ENCODE measurements at regions not wholly inside any gene's neighbourhood (a gene's known extent, or its start where the extent isn't known, plus 50 kb on each side); places are given as distances from the start of the nearest gene placed in this dataset.

DNA sequence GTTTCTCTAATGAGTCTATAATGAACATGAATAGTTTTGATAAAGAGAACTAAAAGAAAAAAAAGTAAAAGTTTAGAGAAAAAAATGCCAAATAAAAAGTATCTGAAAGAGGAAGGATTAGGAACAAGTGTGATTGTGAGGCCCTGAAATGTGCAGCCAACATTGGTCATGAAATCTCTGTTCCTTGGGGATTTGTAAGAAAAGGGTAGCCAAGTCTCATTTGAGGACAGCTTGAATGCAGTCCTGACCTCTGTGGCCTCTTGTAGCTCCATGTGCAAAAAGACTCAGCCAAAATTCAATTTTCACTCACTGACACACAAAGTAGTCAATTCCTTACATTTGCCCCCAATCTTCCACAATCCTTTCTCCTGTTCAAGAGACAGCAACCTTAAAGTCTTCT, 167.9 kb downstream of the KLF12 start:
- Histone ChIP-seq H3K9me3 (ENCODE audit: insufficient read depth, low read depth, low read length) (0 out of 2 replicates have a peak, but pooled peaks cover 4% of the 10 kb centered on the region), H3K4me3 (ENCODE audit: low read length) (no peak overlapping the region), H3K9ac (ENCODE audit: low read depth, low read length) (no peak overlapping the region), H3K36me3 (ENCODE audit: insufficient read depth, low read length) (no peaks in the 10 kb centered on the region), H3K27me3 (ENCODE audit: insufficient read depth, low read length) (no peaks in the 10 kb centered on the region), H3K4me1 (ENCODE audit: insufficient read depth, low read length) (peaks cover 14% of the 10 kb centered on the region), H3K27ac (ENCODE audit: low read depth, low read length) (no peak overlapping the region)

- 75% methylated on average over 5 of the region's 5 CpGs for WGBS
- peaks cover 9% of the 10 kb centered on the region for H3K4me1 ChIP-seq (ENCODE audit: insufficient read depth, low read length)
- H3K4me3 ChIP-seq (ENCODE audit: low read length) = no peak overlapping the region
- no peaks in the 10 kb centered on the region for H3K36me3 ChIP-seq (ENCODE audit: insufficient read depth, low read length)
- H3K27ac ChIP-seq (ENCODE audit: low read depth, low read length) = no peak overlapping the region
- H3K9ac ChIP-seq (ENCODE audit: low read depth, low read length) = no peak overlapping the region
- H3K27me3 ChIP-seq (ENCODE audit: insufficient read depth, low read length) = no peaks in the 10 kb centered on the region
- 0 out of 2 replicates have a peak, but pooled peaks cover 4% of the 10 kb centered on the region for H3K9me3 ChIP-seq (ENCODE audit: insufficient read depth, low read depth, low read length)
Observed at GRCh38 chr13:73962284-73962683, 171.9 kb downstream of the KLF12 start.

- Histone ChIP-seq H3K4me1 (ENCODE audit: insufficient read depth, low read length) (no peaks in the 10 kb centered on the region; the same call in 1 of the 2 replicates), H3K27me3 (ENCODE audit: insufficient read depth, low read length) (no peaks in the 10 kb centered on the region), H3K4me3 (ENCODE audit: low read length) (no peak overlapping the region), H3K9me3 (ENCODE audit: insufficient read depth, low read depth, low read length) (0 out of 2 replicates have a peak, but pooled peaks cover 4% of the 10 kb centered on the region), H3K9ac (ENCODE audit: low read depth, low read length) (no peak overlapping the region), H3K27ac (ENCODE audit: low read depth, low read length) (no peak overlapping the region), H3K36me3 (ENCODE audit: insufficient read depth, low read length) (no peaks in the 10 kb centered on the region)
- WGBS = 91% methylated on average over 4 of the region's 4 CpGs
Observed at GRCh38 chr13:73961181-73961580, 173.0 kb downstream of the KLF12 start.

DNA sequence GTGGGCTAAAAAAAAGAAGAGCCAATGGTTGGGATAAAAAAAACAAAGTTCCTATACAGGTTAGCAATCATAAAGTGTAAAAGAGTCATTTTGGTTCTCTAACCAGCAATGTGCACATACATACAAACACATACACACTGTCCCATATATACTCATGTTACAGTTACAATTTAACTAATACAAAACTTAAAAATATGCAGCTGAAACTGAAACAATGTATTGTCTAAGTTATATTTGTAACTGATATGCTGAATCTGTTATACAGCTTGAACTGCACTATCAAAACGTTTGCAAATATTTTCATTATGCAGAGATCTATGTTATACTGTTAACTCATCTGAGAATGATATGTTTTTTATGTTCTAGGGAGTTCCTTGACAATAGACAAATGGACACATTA, 173.7 kb downstream of the KLF12 start:
- no peaks in the 10 kb centered on the region for H3K4me1 ChIP-seq (ENCODE audit: insufficient read depth, low read length)
- H3K27ac ChIP-seq (ENCODE audit: low read depth, low read length) = no peak overlapping the region
- H3K27me3 ChIP-seq (ENCODE audit: insufficient read depth, low read length) = no peaks in the 10 kb centered on the region
- H3K4me3 ChIP-seq (ENCODE audit: low read length) = no peak overlapping the region
- H3K9ac ChIP-seq (ENCODE audit: low read depth, low read length) = no peak overlapping the region
- H3K36me3 ChIP-seq (ENCODE audit: insufficient read depth, low read length) = no peaks in the 10 kb centered on the region
- 0 out of 2 replicates have a peak, but pooled peaks cover 4% of the 10 kb centered on the region for H3K9me3 ChIP-seq (ENCODE audit: insufficient read depth, low read depth, low read length)
- WGBS = no CpG with 5 or more reads among the region's 1 CpG

- WGBS = 87% methylated on average over 7 of the region's 8 CpGs
- no peaks in the 10 kb centered on the region for H3K27me3 ChIP-seq (ENCODE audit: insufficient read depth, low read length)
- H3K9ac ChIP-seq (ENCODE audit: low read depth, low read length) = no peak overlapping the region
- no peaks in the 10 kb centered on the region for H3K36me3 ChIP-seq (ENCODE audit: insufficient read depth, low read length)
- no peaks in the 10 kb centered on the region for H3K4me1 ChIP-seq (ENCODE audit: insufficient read depth, low read length)
- 0 out of 2 replicates have a peak, but pooled peaks cover 4% of the 10 kb centered on the region for H3K9me3 ChIP-seq (ENCODE audit: insufficient read depth, low read depth, low read length)
- no peak overlapping the region for H3K4me3 ChIP-seq (ENCODE audit: low read length)
- no peak overlapping the region for H3K27ac ChIP-seq (ENCODE audit: low read depth, low read length)
Observed at GRCh38 chr13:73958657-73959397, 175.4 kb downstream of the KLF12 start.

- Histone ChIP-seq H3K27ac (ENCODE audit: low read depth, low read length) (no peak overlapping the region), H3K4me3 (ENCODE audit: low read length) (no peak overlapping the region), H3K27me3 (ENCODE audit: insufficient read depth, low read length) (no peaks in the 10 kb centered on the region), H3K36me3 (ENCODE audit: insufficient read depth, low read length) (no peaks in the 10 kb centered on the region), H3K9ac (ENCODE audit: low read depth, low read length) (no peak overlapping the region), H3K9me3 (ENCODE audit: insufficient read depth, low read depth, low read length) (0 out of 2 replicates have a peak, but pooled peaks cover 4% of the 10 kb centered on the region), H3K4me1 (ENCODE audit: insufficient read depth, low read length) (no peaks in the 10 kb centered on the region)
- 96% methylated on average over 5 of the region's 5 CpGs for WGBS
Observed at GRCh38 chr13:73957889-73958288, 176.3 kb downstream of the KLF12 start.

DNA sequence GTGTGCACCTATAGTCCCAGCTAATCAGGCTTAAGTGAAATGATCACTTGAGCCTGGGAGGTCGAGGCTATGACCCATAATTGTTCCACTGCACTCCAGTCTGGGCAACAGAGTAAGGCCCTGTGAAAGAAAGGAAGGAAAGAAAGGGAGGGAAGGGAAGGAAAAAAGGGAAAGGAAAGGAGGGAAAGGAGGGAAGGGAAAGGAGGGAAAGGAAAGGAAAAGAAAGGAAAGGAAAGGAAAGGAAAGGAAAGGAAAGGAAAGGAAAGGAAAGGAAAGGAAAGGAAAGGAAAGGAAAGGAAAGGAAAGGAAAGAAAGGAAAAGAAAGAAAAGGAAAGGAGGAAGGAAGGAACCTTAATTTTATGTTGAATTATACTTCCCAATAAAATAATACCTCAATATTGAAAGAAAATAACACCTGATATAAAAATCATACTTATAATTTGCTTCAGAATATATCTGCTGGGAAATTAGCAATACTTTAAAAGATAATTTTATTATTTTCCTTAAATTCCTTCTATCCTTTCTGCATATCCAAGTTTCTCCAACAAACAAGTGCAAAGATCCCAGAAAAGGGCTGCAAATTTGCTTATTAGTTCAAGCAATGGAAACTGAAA, 177.3 kb downstream of the KLF12 start:
- Histone ChIP-seq H3K27ac (ENCODE audit: low read depth, low read length) (no peak overlapping the region), H3K27me3 (ENCODE audit: insufficient read depth, low read length) (no peaks in the 10 kb centered on the region), H3K4me1 (ENCODE audit: insufficient read depth, low read length) (peaks cover 3% of the 10 kb centered on the region; the same call in 1 of the 2 replicates), H3K9ac (ENCODE audit: low read depth, low read length) (no peak overlapping the region), H3K9me3 (ENCODE audit: insufficient read depth, low read depth, low read length) (0 out of 2 replicates have a peak, but pooled peaks cover 2% of the 10 kb centered on the region), H3K36me3 (ENCODE audit: insufficient read depth, low read length) (no peaks in the 10 kb centered on the region), H3K4me3 (ENCODE audit: low read length) (no peak overlapping the region)
- 93% methylated on average over 1 of the region's 1 CpG for WGBS

GRCh38 chr13:73955977-73956500, 178.2 kb downstream of the KLF12 start:
- Histone ChIP-seq H3K27me3 (ENCODE audit: insufficient read depth, low read length) (no peaks in the 10 kb centered on the region), H3K4me1 (ENCODE audit: insufficient read depth, low read length) (peaks cover 3% of the 10 kb centered on the region; the same call in 1 of the 2 replicates), H3K27ac (ENCODE audit: low read depth, low read length) (no peak overlapping the region), H3K9ac (ENCODE audit: low read depth, low read length) (no peak overlapping the region), H3K4me3 (ENCODE audit: low read length) (no peak overlapping the region), H3K36me3 (ENCODE audit: insufficient read depth, low read length) (no peaks in the 10 kb centered on the region), H3K9me3 (ENCODE audit: insufficient read depth, low read depth, low read length) (no peaks in the 10 kb centered on the region)
- 68% methylated on average over 2 of the region's 2 CpGs for WGBS

GRCh38 chr13:73954808-73955207, 179.4 kb downstream of the KLF12 start:
- no peak overlapping the region for H3K4me3 ChIP-seq (ENCODE audit: low read length)
- no CpG with 5 or more reads among the region's 1 CpG for WGBS
- peaks cover 3% of the 10 kb centered on the region; the same call in 1 of the 2 replicates for H3K4me1 ChIP-seq (ENCODE audit: insufficient read depth, low read length)

GRCh38 chr13:73952648-73953047, 181.6 kb downstream of the KLF12 start:
- Histone ChIP-seq H3K4me1 (ENCODE audit: insufficient read depth, low read length) (peaks cover 3% of the 10 kb centered on the region; the same call in 1 of the 2 replicates), H3K27ac (ENCODE audit: low read depth, low read length) (no peak overlapping the region), H3K9ac (ENCODE audit: low read depth, low read length) (no peak overlapping the region), H3K4me3 (ENCODE audit: low read length) (no peak overlapping the region), H3K27me3 (ENCODE audit: insufficient read depth, low read length) (no peaks in the 10 kb centered on the region), H3K9me3 (ENCODE audit: insufficient read depth, low read depth, low read length) (no peaks in the 10 kb centered on the region), H3K36me3 (ENCODE audit: insufficient read depth, low read length) (no peaks in the 10 kb centered on the region)
- 92% methylated on average over 4 of the region's 4 CpGs for WGBS

More at GRCh38 chr13:73954808-73955207, 179.4 kb downstream of the KLF12 start:
- Histone ChIP-seq H3K9me3 (ENCODE audit: insufficient read depth, low read depth, low read length) (no peaks in the 10 kb centered on the region), H3K36me3 (ENCODE audit: insufficient read depth, low read length) (no peaks in the 10 kb centered on the region), H3K27ac (ENCODE audit: low read depth, low read length) (no peak overlapping the region), H3K27me3 (ENCODE audit: insufficient read depth, low read length) (no peaks in the 10 kb centered on the region), H3K9ac (ENCODE audit: low read depth, low read length) (no peak overlapping the region)

- H3K27me3 ChIP-seq (ENCODE audit: insufficient read depth, low read length) = no peaks in the 10 kb centered on the region
- H3K9ac ChIP-seq (ENCODE audit: low read depth, low read length) = no peak overlapping the region
- no peak overlapping the region for H3K4me3 ChIP-seq (ENCODE audit: low read length)
- H3K9me3 ChIP-seq (ENCODE audit: insufficient read depth, low read depth, low read length) = no peaks in the 10 kb centered on the region
- no peaks in the 10 kb centered on the region for H3K36me3 ChIP-seq (ENCODE audit: insufficient read depth, low read length)
- whole genome bisulfite sequencing = no CpG with 5 or more reads among the region's 1 CpG
- H3K4me1 ChIP-seq (ENCODE audit: insufficient read depth, low read length) = peaks cover 18% of the 10 kb centered on the region; the same call in 1 of the 2 replicates
- no peak overlapping the region for H3K27ac ChIP-seq (ENCODE audit: low read depth, low read length)
Observed at GRCh38 chr13:73948848-73949529, 185.2 kb downstream of the KLF12 start.

Measured in HUES64 (cell line).